ENCODE measurements at regions not wholly inside any gene's neighbourhood (a gene's known extent, or its start where the extent isn't known, plus 50 kb on each side); places are given as distances from the start of the nearest gene placed in this dataset.

GRCh38 chr17:79325709-79326430 lies 251.2 kb downstream of the ENGASE start:
- DNase-seq (ENCODE audit: low read depth in 4 of 4, low spot score in 1 of 4): no peak

- no peak for DNase-seq (ENCODE audit: low read depth in 4 of 4, low spot score in 1 of 4)
These were observed 249.6 kb downstream of the ENGASE start for GRCh38 chr17:79324194-79324593.

- no peak for DNase-seq (ENCODE audit: low read depth in 4 of 4, low spot score in 1 of 4)
These were observed 248.9 kb downstream of the ENGASE start for GRCh38 chr17:79323566-79323965.

GRCh38 chr17:79322211-79323123 lies 247.8 kb downstream of the ENGASE start:
- no peak for DNase-seq (ENCODE audit: low read depth in 4 of 4, low spot score in 1 of 4)

- DNase-seq (ENCODE audit: low read depth in 4 of 4, low spot score in 1 of 4): no peak
These were observed 245.7 kb downstream of the ENGASE start for GRCh38 chr17:79320331-79320730.

- DNase-seq (ENCODE audit: low read depth in 4 of 4, low spot score in 1 of 4): no peak
These were observed 243.3 kb downstream of the ENGASE start for GRCh38 chr17:79317916-79318315.

GRCh38 chr17:79316805-79317204 lies 242.2 kb downstream of the ENGASE start:
- no peak for DNase-seq (ENCODE audit: low read depth in 4 of 4, low spot score in 1 of 4)

GRCh38 chr17:79315358-79316105 lies 240.9 kb downstream of the ENGASE start:
- DNase-seq (ENCODE audit: low read depth in 4 of 4, low spot score in 1 of 4): no peak

- DNase-seq (ENCODE audit: low read depth in 4 of 4, low spot score in 1 of 4): no peak
These were observed 240.2 kb downstream of the ENGASE start for GRCh38 chr17:79314617-79315357.

GRCh38 chr17:79311373-79311772 lies 236.7 kb downstream of the ENGASE start:
- DNase-seq (ENCODE audit: low read depth in 4 of 4, low spot score in 1 of 4): no peak

- DNase-seq (ENCODE audit: low read depth in 4 of 4, low spot score in 1 of 4): no peak
These were observed 232.0 kb downstream of the ENGASE start for GRCh38 chr17:79306424-79307318.

- DNase-seq (ENCODE audit: low read depth in 4 of 4, low spot score in 1 of 4): no peak
These were observed 231.3 kb downstream of the ENGASE start for GRCh38 chr17:79305768-79306423.

GRCh38 chr17:79305376-79305767 lies 230.7 kb downstream of the ENGASE start:
- DNase-seq (ENCODE audit: low read depth in 4 of 4, low spot score in 1 of 4): no peak

- DNase-seq (ENCODE audit: low read depth in 4 of 4, low spot score in 1 of 4): no peak
These were observed 230.3 kb downstream of the ENGASE start for GRCh38 chr17:79304884-79305283.

GRCh38 chr17:79303641-79304205 lies 229.1 kb downstream of the ENGASE start:
- DNase-seq (ENCODE audit: low read depth in 4 of 4, low spot score in 1 of 4): no peak

- DNase-seq (ENCODE audit: low read depth in 4 of 4, low spot score in 1 of 4): no peak
These were observed 226.8 kb downstream of the ENGASE start for GRCh38 chr17:79301469-79301868.

- no peak for DNase-seq (ENCODE audit: low read depth in 4 of 4, low spot score in 1 of 4)
These were observed 224.7 kb downstream of the ENGASE start for GRCh38 chr17:79299349-79299748.

- DNase-seq (ENCODE audit: low read depth in 4 of 4, low spot score in 1 of 4): no peak
These were observed 224.2 kb downstream of the ENGASE start for GRCh38 chr17:79298799-79299198.

GRCh38 chr17:79296243-79296642 lies 221.6 kb downstream of the ENGASE start:
- no peak for DNase-seq (ENCODE audit: low read depth in 4 of 4, low spot score in 1 of 4)
